PC-3 (cell line): ENCODE measurements at regions not wholly inside any gene's neighbourhood (a gene's known extent, or its start where the extent isn't known, plus 50 kb on each side); places are given as distances from the start of the nearest gene placed in this dataset.

Source experiments
- ATAC-seq: fragments of 200-7000 bp; cut with Tn5 transposase; 2 replicates; pipeline ENCODE4 v1.9.1; 2020; ENCODE audit warnings: mild to moderate bottlenecking, moderate library complexity
- BruUV-seq: library from RNA; stranded (reverse); fragments of 400-500 nt; replicated peaks from 2 replicates; lab custom pipeline; 2021; lab: Mats Ljungman, UMichigan
- CTCF ChIA-PET: fragments of 300-600 bp; sonication (Branson Sonifier 250); formaldehyde crosslinking; loops from one replicate; lab custom pipeline; 2022; ENCODE audit warnings: antibody characterized with exemption; lab: Charles Lee
- POLR2A ChIA-PET: fragments of 300-600 bp; sonication (Branson Sonifier 250); formaldehyde crosslinking; loops from one replicate; lab custom pipeline; 2022; ENCODE audit warnings: antibody characterized with exemption; ENCODE audit not compliant: unreplicated experiment; lab: Charles Lee
- DNase-seq: peaks from one replicate; pipeline ENCODE4 v3.0.0-alpha.2; 2015
- H2AFZ ChIP-seq: fragments of 300-600 bp; sonication (generic); 2 replicates; pipeline ENCODE4 v1.6.0; 2016; ENCODE audit warnings: antibody characterized with exemption, low read length
- H3F3A ChIP-seq: fragments of 300-600 bp; sonication (generic); one replicate; pipeline ENCODE4 v1.6.0; 2017; ENCODE audit warnings: antibody characterized with exemption, low read length, control low read depth, mild to moderate bottlenecking; ENCODE audit not compliant: unreplicated experiment
- H3K27ac ChIP-seq: fragments of 300-600 bp; sonication (generic); 2 replicates; pipeline ENCODE4 v1.5.1; 2016; ENCODE audit warnings: mild to moderate bottlenecking, low read length
- H3K27me3 ChIP-seq: fragments of 300-600 bp; sonication (generic); 2 replicates; pipeline ENCODE4 v1.6.1; 2016; ENCODE audit warnings: low read length, mixed read lengths
- H3K36me3 ChIP-seq: fragments of 300-600 bp; sonication (generic); 2 replicates; pipeline ENCODE4 v1.6.1; 2016; ENCODE audit warnings: low read depth, mixed run types, low read length, mixed read lengths
- H3K4me1 ChIP-seq: fragments of 300-600 bp; sonication (generic); 2 replicates; pipeline ENCODE4 v1.5.1; 2016; ENCODE audit warnings: low read length; ENCODE audit not compliant: insufficient read depth
- H3K4me2 ChIP-seq: fragments of 300-600 bp; sonication (generic); 2 replicates; pipeline ENCODE4 v1.6.0; 2016; ENCODE audit warnings: low read length
- H3K4me3 ChIP-seq: fragments of 300-600 bp; sonication (generic); 2 replicates; pipeline ENCODE4 v1.5.1; 2016; ENCODE audit warnings: mild to moderate bottlenecking, low read length, mixed read lengths
- H3K79me2 ChIP-seq: fragments of 300-600 bp; sonication (generic); 2 replicates; pipeline ENCODE4 v1.6.1; 2017; ENCODE audit warnings: low read length, mixed read lengths
- H3K9ac ChIP-seq: fragments of 300-600 bp; sonication (generic); 2 replicates; pipeline ENCODE4 v1.6.0; 2016; ENCODE audit warnings: mild to moderate bottlenecking, low read length
- H3K9me2 ChIP-seq: fragments of 300-600 bp; sonication (generic); replicated peaks from 2 replicates; pipeline ENCODE4 v1.6.1; 2016; ENCODE audit warnings: mixed run types, low read length, mixed read lengths
- H3K9me3 ChIP-seq: fragments of 300-600 bp; sonication (generic); 2 replicates; pipeline ENCODE4 v1.6.1; 2016; ENCODE audit warnings: low read length, mixed read lengths
- H4K20me1 ChIP-seq: fragments of 300-600 bp; sonication (generic); 2 replicates; pipeline ENCODE4 v1.6.1; 2016; ENCODE audit warnings: low read length, mixed read lengths
- EZH2 ChIP-seq: fragments of 300-600 bp; sonication (generic); IDR thresholded peaks from one replicate; pipeline ENCODE4 v1.6.1; 2017; ENCODE audit warnings: antibody characterized with exemption, mild to moderate bottlenecking, low read length; ENCODE audit not compliant: unreplicated experiment
- EZH2phosphoT487 ChIP-seq: fragments of 300-600 bp; sonication (generic); IDR thresholded peaks from 2 replicates; pipeline ENCODE4 v1.6.1; 2018; ENCODE audit warnings: mild to moderate bottlenecking, antibody characterized with exemption, low read length, borderline replicate concordance
- intact Hi-C: fragments of 100-400 bp; cut with micrococcal nuclease; formaldehyde crosslinking; loops from 2 replicates; pipeline ENCODE4 v1.9.0; 2023
- TF ChIP-seq, protein P1 (sequence below): fragments of 300-600 bp; sonication (generic); conservative IDR thresholded peaks from 2 replicates; pipeline ENCODE4 v1.5.1; 2017; ENCODE audit warnings: antibody characterized with exemption, low read depth, mild to moderate bottlenecking, low read length

DNA sequence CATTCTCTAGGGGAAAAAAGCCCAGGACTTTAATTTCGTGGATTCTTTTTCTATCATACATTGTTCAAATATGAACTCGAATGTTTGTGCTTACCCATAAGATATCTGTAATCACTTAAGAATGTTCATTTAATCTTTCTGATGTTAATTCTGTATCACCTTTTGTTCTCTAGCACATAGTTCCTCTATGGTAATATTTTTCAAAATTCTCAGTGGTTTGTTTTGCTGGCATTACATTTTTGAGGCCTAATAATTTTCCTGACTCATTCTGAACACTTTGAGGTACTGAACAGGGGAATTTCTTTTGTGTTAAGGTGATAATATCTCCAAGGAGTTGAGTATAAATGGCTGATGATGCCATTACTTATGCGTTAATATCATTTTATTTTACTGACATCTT lies 490.7 kb upstream of the PITX2 start:
- Histone ChIP-seq H3K27ac (no peak overlapping the region), H3K9ac (no peak overlapping the region), H3K4me2 (no peak overlapping the region), H3K9me2 (no peaks in the 10 kb centered on the region), H3K4me3 (no peak overlapping the region), H3F3A (no peaks in the 10 kb centered on the region), H3K27me3 (peaks cover 32% of the 10 kb centered on the region), H3K4me1 (no peaks in the 10 kb centered on the region), H3K9me3 (no peaks in the 10 kb centered on the region), H3K36me3 (no peaks in the 10 kb centered on the region), H2AFZ (no peak overlapping the region), H3K79me2 (no peaks in the 10 kb centered on the region), H4K20me1 (no peaks in the 10 kb centered on the region)
- intact Hi-C loops: no loop called here
- ChIA-PET POLR2A (no interaction called here), CTCF (no interaction called here)
- ATAC-seq (no peak), DNase-seq (no peak)
- TF ChIP-seq EZH2phosphoT487: no peak
- TF ChIP-seq, protein P1, sequence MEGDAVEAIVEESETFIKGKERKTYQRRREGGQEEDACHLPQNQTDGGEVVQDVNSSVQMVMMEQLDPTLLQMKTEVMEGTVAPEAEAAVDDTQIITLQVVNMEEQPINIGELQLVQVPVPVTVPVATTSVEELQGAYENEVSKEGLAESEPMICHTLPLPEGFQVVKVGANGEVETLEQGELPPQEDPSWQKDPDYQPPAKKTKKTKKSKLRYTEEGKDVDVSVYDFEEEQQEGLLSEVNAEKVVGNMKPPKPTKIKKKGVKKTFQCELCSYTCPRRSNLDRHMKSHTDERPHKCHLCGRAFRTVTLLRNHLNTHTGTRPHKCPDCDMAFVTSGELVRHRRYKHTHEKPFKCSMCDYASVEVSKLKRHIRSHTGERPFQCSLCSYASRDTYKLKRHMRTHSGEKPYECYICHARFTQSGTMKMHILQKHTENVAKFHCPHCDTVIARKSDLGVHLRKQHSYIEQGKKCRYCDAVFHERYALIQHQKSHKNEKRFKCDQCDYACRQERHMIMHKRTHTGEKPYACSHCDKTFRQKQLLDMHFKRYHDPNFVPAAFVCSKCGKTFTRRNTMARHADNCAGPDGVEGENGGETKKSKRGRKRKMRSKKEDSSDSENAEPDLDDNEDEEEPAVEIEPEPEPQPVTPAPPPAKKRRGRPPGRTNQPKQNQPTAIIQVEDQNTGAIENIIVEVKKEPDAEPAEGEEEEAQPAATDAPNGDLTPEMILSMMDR: no peak
- TF ChIP-seq EZH2: no peak
- no TSS peak for BruUV-seq

DNA sequence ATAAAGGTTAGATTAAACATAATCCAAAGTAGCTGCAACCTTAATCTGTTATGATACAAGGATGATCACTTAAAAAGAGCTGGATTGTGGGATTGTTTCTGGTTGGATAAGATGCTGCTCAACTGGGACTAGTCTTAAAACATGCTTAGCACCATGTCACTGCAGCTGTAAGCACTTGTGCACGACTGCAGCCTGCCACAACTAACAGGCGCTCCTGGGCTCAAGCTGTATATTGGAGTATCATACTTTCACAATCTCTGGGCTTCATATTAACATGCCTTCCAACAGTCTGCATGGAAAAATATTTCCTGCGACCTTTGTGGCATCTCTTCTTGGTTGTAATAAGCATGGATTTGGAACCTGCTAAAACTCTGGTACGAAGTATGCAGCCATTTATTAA lies 493.0 kb upstream of the PITX2 start:
- Histone ChIP-seq H3K27me3 (peaks cover 32% of the 10 kb centered on the region), H3K4me1 (no peaks in the 10 kb centered on the region), H3F3A (no peaks in the 10 kb centered on the region), H3K4me3 (no peak overlapping the region), H3K9me3 (no peaks in the 10 kb centered on the region), H4K20me1 (no peaks in the 10 kb centered on the region), H2AFZ (no peak overlapping the region), H3K36me3 (no peaks in the 10 kb centered on the region), H3K79me2 (no peaks in the 10 kb centered on the region), H3K9me2 (no peaks in the 10 kb centered on the region), H3K9ac (no peak overlapping the region), H3K4me2 (no peak overlapping the region), H3K27ac (no peak overlapping the region)
- intact Hi-C loops: no loop called here
- POLR2A ChIA-PET: no interaction called here
- DNase-seq: no peak
- CTCF ChIA-PET: no interaction called here
- BruUV-seq: no TSS peak
- no peak for TF ChIP-seq EZH2phosphoT487
- TF ChIP-seq EZH2: no peak
- TF ChIP-seq, protein P1: no peak
- ATAC-seq: no peak

DNA sequence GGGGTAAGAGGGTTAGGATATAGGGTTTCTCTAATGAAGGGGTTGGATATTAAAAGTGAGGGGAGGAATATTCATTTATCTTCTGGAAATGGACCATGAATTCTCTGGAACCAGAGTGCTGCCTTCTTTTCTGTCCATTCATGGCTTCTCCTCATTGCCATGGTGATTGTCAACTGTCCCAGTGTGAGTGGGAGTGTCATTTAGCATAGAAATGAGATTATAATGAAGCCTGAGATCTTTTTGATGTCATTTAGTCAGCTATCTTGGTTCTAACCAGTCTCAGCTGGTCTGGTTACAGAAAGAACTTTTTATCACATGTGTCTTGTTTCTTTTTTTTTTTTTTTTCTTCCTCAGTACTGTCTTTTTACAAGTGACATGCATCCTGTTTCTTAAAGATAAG lies 497.3 kb upstream of the PITX2 start:
- intact Hi-C loops: no loop called here
- Histone ChIP-seq H3K4me1 (no peaks in the 10 kb centered on the region), H3K9me2 (no peaks in the 10 kb centered on the region), H3K4me2 (no peak overlapping the region), H3F3A (no peaks in the 10 kb centered on the region), H3K79me2 (no peaks in the 10 kb centered on the region), H3K27ac (no peak overlapping the region), H2AFZ (no peak overlapping the region), H3K27me3 (peaks cover 28% of the 10 kb centered on the region), H3K4me3 (no peak overlapping the region), H3K9me3 (no peaks in the 10 kb centered on the region), H4K20me1 (no peaks in the 10 kb centered on the region), H3K36me3 (no peaks in the 10 kb centered on the region), H3K9ac (no peak overlapping the region)
- no peak for ATAC-seq
- BruUV-seq: no TSS peak
- ChIA-PET CTCF (interaction anchor here (0.7 kb wide), 1 partner anchor 568 kb away, joined by 9 read pairs; no protein-coding TSS in a partner anchor), POLR2A (no interaction called here)
- TF ChIP-seq EZH2 (no peak), EZH2phosphoT487 (no peak)
- TF ChIP-seq, protein P1: no peak
- no peak for DNase-seq
